SK-N-SH (cell line): ENCODE measurements at regions not wholly inside any gene's neighbourhood (a gene's known extent, or its start where the extent isn't known, plus 50 kb on each side); places are given as distances from the start of the nearest gene placed in this dataset.

ENCODE experiments used
- EP300 ChIP-seq, 2 experiments: IDR thresholded peaks; 2 replicates each; pipeline versions ENCODE4 v1.4.0 to v1.6.1; 2012; ENCODE audit warnings: borderline replicate concordance in 1 of 2, low read depth in 1 of 2, low read length in 1 of 2
- EZH2phosphoT487 ChIP-seq: fragments of 200-600 bp; sonication (generic); IDR thresholded peaks from 2 replicates; pipeline ENCODE4 v1.6.1; 2017; ENCODE audit warnings: low read depth, mixed run types, mild to moderate bottlenecking, antibody characterized with exemption, moderate library complexity, borderline replicate concordance
- FOSL2 ChIP-seq: IDR thresholded peaks from 2 replicates; pipeline ENCODE4 v1.4.0; 2012; ENCODE audit warnings: low read depth, mild to moderate bottlenecking, moderate library complexity, borderline replicate concordance
- GATA2 ChIP-seq: sonication (generic); formaldehyde crosslinking; IDR thresholded peaks from 2 replicates; pipeline ENCODE4 v1.5.0; 2020; ENCODE audit warnings: mild to moderate bottlenecking, missing genetic modification reagents
- JUND ChIP-seq: IDR thresholded peaks from 2 replicates; pipeline ENCODE4 v1.4.0; 2012
- MXI1 ChIP-seq: IDR thresholded peaks from 2 replicates; pipeline ENCODE4 v1.6.1; 2012; ENCODE audit warnings: mild to moderate bottlenecking, low read depth, low read length, improper control_type of control experiment
- POLR2AphosphoS5 ChIP-seq: IDR thresholded peaks from 2 replicates; pipeline ENCODE4 v1.6.1; 2012; ENCODE audit warnings: low read depth, low read length
- RXRA ChIP-seq: IDR thresholded peaks from 2 replicates; pipeline ENCODE4 v1.4.0; 2012; ENCODE audit warnings: low read depth, mild to moderate bottlenecking, borderline replicate concordance
- SIN3A ChIP-seq: IDR thresholded peaks from 2 replicates; pipeline ENCODE4 v1.6.1; 2012; ENCODE audit warnings: low read depth, mild to moderate bottlenecking, low read length, moderate library complexity, borderline replicate concordance
- TCF12 ChIP-seq: IDR thresholded peaks from 2 replicates; pipeline ENCODE4 v1.4.0; 2012
- TF ChIP-seq, protein P1 (sequence below): fragments of 200-600 bp; sonication (generic); IDR thresholded peaks from 2 replicates; pipeline ENCODE4 v1.6.1; 2017; ENCODE audit warnings: antibody characterized with exemption, mild to moderate bottlenecking, moderate library complexity

DNA sequence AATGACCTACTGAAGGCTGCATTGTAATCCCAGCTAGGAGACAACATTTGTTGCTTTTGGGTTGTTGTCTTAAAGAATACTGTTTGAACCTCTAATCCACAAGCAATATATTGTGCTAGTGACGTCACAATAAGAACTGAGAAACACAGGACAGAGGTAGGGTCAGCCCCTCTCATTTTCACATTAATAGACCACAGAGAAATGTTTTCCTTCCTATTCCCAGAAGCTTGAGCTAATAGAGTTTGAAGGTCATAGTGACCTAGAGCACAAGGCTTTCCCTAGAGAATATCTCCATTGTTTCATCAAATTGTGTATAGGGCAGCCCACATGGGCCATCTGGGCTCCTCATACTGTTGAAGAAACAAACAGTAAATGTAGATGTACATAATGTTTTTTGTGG lies 300.9 kb upstream of the AKR1E2 start:
- TF ChIP-seq, protein P1, sequence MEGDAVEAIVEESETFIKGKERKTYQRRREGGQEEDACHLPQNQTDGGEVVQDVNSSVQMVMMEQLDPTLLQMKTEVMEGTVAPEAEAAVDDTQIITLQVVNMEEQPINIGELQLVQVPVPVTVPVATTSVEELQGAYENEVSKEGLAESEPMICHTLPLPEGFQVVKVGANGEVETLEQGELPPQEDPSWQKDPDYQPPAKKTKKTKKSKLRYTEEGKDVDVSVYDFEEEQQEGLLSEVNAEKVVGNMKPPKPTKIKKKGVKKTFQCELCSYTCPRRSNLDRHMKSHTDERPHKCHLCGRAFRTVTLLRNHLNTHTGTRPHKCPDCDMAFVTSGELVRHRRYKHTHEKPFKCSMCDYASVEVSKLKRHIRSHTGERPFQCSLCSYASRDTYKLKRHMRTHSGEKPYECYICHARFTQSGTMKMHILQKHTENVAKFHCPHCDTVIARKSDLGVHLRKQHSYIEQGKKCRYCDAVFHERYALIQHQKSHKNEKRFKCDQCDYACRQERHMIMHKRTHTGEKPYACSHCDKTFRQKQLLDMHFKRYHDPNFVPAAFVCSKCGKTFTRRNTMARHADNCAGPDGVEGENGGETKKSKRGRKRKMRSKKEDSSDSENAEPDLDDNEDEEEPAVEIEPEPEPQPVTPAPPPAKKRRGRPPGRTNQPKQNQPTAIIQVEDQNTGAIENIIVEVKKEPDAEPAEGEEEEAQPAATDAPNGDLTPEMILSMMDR: no peak
- TF ChIP-seq POLR2AphosphoS5 (no peak), GATA2 (no peak), SIN3A (no peak), RXRA (no peak), FOSL2 (no peak), EZH2phosphoT487 (no peak), EP300 (IDR thresholded peaks at IDR 0.05; ENCODE audit: borderline replicate concordance in 1 of 2, low read depth in 1 of 2, low read length in 1 of 2) (no peak), JUND (no peak), TCF12 (no peak), MXI1 (no peak)
